NCI-H2107 treated with DMSO at 0.1 percent for 48 hours (cell line): ENCODE measurements at regions not wholly inside any gene's neighbourhood (a gene's known extent, or its start where the extent isn't known, plus 50 kb on each side); places are given as distances from the start of the nearest gene placed in this dataset.

ENCODE experiments used
- DNase-seq: peaks from one replicate; lab custom pipeline; 2025; ENCODE audit not compliant: unreplicated experiment; lab: John Stamatoyannopoulos, UW

DNA sequence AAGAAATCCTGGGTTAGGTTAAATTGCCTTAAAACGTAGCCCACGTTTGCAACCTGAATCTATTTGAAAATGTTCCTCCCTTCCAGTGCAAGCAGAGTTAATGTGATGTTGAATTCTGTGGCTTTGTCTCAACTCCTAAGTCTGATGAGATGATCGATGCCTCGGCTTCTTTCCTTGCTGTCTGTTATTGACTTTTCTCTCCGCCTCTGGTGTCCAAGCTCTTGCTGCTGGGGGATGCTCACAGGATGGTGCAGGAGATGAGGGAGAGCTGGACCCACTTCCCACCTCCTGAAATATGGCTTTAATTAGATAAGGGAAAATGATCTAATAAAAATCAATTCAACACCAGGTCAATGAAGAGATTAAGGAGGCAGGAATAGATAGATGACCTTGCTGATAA is 407.9 kb upstream of the RGMA start:
- DNase-seq, result no peak

GRCh38 chr15:93495799-93496637 is 407.0 kb upstream of the RGMA start:
- no peak for DNase-seq

GRCh38 chr15:93493172-93493571 is 404.2 kb upstream of the RGMA start:
- no peak for DNase-seq

- no peak for DNase-seq
Measured at GRCh38 chr15:93491291-93491690, 402.3 kb upstream of the RGMA start.

DNA sequence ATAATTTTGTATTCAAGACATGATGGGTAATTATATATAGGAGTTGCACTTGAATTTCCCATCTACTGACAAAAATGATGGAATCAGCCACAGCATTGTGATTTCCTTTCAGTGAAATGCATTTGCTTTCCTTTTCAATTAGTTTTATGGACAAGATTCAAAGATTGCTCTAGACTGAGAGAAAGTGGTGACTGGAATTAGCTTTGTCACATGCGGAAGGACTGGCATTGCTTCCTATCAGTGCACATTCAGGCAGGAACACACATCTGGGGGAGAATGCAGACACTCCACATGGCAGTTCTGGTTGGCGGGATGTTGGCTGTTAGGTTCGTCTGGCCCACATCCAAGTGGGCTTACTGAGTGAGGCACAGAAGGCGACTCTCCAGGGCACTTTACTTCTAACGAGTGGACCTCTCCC is 399.3 kb upstream of the RGMA start:
- no peak for DNase-seq

DNA sequence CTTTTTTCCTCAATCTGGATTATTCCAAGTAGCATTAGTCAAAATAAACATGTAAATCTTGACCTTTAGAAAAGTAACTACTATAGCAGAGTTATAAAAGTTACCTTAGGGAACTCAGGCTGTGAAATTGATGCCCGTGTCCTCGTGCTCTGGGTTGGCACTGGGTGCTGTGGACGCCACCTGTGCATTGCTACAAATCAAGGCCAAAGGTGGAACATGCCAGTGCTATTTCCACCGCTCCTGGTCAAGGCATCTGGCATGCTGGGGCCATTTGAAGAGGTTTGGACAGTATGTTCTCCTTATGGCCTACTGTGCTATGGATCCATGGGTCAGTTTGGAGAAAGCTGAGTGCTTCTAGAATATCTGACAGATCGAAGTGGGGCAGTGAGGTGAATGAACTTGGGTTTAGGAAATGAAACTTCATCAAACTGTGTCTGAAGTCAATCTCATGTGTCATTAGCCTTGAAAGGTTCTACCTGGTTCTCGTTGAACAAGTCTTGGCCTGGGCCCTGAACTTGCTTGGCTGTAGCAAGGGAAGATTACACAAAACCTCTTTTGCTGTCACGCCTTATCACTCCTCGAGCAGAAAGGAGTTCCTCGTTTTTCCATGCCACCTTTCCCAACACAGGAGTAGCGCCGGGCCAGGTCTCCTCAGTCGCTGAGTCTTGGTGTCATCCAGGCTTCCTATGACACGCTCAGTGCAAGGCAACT is 397.6 kb upstream of the RGMA start:
- DNase-seq, result no peak

DNA sequence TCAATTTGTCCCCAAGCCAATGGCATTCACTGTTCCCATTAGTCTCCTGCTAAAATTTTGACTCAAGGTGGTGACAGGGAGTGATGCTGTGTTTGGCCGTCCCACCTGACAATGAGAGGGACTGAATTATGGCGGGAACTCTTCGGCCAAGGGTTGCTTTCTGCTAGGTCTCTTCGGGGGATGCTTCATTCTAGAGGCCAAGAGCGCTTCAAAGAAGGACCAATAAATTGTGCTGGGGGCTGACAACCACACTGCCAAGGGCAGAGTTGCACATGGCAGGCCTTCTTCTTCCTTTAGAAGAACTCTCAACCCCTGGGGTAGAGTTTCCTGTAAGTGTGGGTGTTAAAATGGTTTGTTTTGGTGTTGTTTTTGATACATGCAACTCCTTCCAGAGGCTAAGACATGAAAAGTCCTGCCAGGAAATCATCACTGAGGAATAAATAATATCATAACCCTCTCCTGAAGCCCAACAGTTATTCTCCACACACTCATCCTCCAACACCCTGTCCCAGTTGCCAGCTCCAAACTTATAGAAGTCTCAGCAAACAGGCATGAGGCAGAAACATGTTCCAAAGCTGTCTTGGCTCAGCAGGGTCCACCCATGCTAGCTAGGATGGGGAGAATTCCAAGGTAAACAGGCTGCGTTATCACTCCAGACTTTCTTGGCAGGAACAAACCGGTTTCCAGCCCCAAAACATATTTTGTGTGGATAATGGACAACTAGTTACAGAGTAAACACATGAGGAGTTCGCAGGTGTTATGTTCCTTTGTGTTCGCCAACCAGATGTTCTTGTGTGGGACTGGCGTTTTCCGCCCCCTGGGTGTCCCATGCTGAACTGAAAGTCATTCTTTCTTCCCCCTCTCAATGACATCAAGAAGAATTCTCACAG is 396.7 kb upstream of the RGMA start:
- no peak for DNase-seq

GRCh38 chr15:93483923-93484322 is 394.9 kb upstream of the RGMA start:
- no peak for DNase-seq

GRCh38 chr15:93482731-93483130 is 393.7 kb upstream of the RGMA start:
- no peak for DNase-seq

GRCh38 chr15:93479715-93480114 is 390.7 kb upstream of the RGMA start:
- no peak for DNase-seq

GRCh38 chr15:93478947-93479346 is 389.9 kb upstream of the RGMA start:
- no peak for DNase-seq

DNA sequence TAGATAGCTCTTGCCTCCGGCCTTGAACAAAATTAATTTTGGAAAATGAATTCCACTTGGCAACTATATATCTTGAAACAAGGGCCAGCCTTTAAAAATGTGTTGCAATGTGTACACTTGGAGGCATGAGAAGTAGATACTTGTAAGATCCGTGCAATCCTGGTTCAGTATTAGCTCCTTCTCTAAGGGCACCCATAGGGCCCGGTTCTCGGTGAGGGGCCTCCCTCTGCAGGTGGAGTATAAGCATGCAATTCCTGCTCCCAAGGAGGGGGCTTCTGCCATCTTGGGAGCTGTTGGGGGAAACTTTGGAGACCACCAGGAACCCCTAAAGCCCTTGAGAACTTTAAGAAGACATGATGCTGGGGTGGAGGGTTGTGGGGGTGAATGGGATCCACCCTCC is 388.7 kb upstream of the RGMA start:
- DNase-seq, result no peak

DNA sequence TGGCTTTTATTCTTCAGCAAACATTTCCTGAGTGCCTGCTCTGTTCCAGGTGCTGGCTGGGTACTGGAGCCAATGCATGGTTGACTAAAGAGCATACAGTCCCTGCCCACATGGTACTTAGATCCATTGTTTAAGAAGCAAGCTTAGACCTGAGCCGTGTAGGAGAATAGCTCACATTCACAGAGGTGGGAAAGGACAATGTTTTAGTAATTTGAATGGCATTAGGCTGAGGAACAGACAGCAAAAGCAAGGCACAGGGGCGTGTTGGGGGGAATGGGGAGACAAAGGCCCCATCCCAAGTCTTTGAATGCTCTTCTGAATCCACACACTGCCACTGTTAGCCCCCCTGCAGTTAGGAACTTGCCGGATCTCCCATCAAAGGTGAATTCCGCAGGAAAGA is 388.2 kb upstream of the RGMA start:
- no peak for DNase-seq

DNA sequence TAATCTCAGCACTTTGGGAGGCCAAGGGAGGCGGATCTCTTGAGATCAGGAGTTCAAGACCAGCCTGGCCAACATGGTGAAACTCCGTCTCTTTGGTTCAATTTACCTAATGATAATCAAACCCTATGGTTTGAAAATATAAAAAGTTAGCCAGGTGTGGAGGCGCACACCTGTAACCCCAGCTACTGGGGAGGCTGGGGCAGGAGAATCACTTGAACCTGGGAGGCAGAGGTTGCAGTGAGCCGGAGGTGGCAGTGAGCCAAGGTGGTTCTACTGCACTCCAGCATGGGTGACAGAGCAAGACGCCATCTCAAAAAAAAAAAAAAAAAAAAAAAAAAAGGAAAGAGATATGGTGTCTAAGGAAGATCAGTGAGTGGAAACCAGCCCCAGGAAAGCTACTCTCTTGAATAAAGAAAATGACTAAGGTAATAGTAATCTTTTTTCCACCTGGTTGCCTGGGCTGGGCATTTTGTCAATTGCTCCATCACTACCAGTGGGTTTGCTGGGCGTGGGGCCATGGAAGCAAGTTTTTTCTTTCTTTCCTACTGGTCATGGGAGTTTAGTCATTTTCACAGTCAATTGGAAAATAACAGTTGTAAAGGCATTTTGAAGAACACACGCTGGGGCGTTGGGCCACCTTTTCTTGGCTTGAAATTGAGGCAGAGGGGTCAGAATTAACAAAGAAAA is 387.6 kb upstream of the RGMA start:
- no peak for DNase-seq

GRCh38 chr15:93474728-93475127 is 385.7 kb upstream of the RGMA start:
- DNase-seq, result no peak

GRCh38 chr15:93469994-93470393 is 381.0 kb upstream of the RGMA start:
- no peak for DNase-seq

GRCh38 chr15:93467337-93467736 is 378.3 kb upstream of the RGMA start:
- no peak for DNase-seq

- DNase-seq, result no peak
Measured at GRCh38 chr15:93466380-93466779, 377.4 kb upstream of the RGMA start.

GRCh38 chr15:93462690-93463089 is 373.7 kb upstream of the RGMA start:
- no peak for DNase-seq

DNA sequence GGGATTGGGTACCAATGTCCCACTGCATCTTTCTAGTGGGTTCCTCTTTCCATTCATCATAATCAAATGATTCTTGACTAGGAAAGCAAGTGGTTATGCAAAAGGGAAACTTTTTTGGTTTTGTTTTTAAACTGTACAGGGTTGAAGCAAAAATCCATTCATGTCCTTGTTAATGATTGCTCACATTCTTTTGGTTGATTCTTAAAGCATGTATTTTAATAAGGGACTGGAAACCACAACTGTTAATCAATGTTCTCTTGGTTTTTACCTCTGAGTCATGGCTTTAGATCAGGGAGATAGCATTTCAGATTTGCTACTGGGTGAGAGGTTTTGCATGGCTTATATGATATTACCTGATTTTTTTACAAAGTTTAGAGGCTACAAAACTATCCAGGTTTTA is 371.7 kb upstream of the RGMA start:
- no peak for DNase-seq

GRCh38 chr15:93459396-93459795 is 370.4 kb upstream of the RGMA start:
- DNase-seq, result no peak
